ENCODE measurements at regions not wholly inside any gene's neighbourhood (a gene's known extent, or its start where the extent isn't known, plus 50 kb on each side); places are given as distances from the start of the nearest gene placed in this dataset.
"Not testable (repeated sequence)": the region's sequence is repeated elsewhere in the genome, so short reads cannot be mapped to it uniquely, and the experiment has no call there.

DNA sequence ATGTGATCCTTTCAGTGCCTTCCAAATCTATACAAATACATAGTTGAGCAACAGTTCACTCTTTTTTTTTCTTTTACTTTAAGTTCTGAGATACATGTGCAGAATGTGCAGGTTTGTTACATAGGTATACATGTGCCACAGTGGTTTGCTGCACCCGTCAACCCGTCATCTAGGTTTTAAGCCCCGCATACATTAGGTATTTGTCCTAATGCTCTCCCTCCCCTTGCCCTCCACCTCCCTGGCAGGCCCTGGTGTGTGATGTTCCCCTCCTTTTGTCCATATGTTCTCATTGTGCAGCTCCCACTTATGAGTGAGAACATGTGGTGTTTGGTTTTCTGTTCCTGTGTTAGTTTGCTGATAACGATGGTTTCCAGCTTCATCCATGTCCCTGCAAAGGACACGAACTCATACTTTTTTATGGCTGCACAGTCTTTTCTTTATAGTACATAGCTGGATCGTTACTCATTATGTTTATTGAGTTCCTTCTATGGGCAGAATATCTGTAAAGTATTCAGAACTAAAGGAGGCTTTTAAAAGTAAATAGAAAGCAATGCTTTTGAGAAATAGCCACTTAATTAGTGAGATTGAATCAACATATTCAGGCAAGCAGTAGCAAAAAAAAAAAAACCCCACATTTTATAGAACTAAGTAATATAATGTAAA is 131.6 kb upstream of the POT1 start:
- DNase-seq, result not testable (repeated sequence)

DNA sequence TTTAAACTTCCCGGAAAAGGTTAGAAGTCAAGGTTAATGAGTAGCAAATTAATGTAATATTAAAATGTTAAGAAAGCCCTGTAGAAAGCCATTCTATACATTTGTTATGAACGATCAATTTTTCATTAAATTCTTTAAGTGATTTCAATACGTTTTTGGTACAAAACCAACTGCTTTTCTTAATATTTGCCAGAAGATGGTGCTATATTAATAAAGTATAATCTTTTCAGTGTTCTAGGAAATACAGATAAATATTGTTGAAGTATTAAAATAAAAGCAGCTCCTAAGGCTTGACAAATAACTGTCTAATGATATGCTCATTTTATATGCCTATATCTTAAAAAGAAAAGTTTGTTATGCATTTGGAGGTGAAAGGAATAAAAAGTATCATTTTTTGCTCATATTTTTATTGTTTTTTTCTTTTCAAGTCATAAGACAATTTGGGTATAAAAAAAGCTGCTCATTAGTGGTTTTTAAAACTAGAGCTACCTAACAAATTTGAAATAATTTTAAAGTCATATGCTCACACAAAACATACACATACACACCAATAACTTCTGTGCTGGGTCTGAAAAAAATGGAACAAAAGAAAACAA is 130.3 kb upstream of the POT1 start:
- no peak for DNase-seq

DNA sequence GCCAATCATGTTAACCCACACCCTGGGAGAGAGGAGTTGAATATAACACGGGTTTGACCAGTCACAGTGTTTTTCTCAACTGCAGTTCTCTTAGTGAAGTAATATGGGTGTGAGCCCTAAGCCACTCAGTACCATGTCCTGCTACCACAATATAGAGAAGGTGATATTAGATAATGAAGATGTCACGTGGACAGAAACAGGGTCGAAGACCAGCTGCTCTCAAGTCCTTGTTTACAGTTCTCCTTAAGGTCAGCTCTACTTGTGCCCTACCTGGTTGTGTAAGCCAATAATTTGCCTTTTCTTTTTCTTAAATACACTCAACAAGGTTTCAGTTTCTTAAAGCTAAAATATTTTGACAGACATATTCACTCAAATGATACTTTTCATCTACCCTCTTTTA is 128.3 kb upstream of the POT1 start:
- no peak for DNase-seq

DNA sequence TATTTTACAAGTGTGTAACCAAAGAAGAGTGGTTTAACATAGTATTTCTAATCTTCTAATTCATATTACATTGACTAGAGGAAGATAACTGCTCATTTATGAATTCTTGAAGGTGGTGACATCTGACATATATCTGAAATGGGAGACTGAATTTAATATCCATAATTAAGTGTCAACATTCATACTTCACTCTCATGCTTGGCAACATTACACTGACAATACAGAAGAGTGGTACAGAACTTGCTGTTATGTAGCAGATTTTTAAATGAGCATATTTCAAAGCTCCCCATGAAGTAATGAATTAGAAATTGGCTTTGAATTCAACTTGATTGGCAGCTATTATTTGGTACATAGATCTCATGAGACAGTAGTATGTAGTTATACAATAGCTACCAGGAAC is 125.8 kb upstream of the POT1 start:
- DNase-seq, result no peak

DNA sequence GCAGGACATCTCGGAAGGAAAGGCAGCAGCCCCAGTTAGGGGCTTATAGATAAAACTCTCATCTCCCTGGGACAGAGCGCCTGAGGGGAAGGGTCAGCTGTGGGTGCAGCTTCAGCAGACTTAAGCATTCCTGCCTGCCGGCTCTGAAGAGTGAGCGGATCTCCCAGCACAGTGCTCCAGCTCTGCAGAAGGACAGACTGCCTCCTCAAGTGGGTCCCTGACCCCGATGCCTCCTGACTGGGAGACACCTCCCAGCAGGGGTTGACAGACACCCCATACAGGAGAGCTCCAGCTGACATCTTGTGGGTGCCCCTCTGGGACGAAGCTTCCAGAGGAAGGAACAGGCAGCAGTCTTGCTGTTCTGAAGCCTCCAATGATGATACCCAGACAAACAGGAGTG is 117.1 kb upstream of the POT1 start:
- DNase-seq, result no peak

DNA sequence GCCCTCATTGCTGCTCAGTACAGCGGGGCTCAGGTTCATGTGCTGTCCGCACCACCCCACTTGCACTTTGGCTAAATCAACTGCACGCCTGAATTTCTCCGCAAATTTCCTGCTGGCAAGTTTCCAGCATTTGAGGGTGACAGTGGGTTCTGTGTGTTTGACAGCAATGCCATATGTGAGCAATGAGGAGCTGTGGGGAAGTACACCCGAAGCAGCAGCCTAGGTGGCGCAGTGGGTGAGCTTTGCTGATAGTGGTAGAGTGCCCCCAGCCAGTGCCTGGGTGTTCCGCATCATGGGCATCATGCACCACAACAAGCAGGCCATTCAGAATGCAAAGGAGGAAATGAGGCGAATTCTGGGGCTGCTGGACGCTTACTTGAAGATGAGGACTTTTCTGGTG is 103.9 kb upstream of the POT1 start:
- no peak for DNase-seq

DNA sequence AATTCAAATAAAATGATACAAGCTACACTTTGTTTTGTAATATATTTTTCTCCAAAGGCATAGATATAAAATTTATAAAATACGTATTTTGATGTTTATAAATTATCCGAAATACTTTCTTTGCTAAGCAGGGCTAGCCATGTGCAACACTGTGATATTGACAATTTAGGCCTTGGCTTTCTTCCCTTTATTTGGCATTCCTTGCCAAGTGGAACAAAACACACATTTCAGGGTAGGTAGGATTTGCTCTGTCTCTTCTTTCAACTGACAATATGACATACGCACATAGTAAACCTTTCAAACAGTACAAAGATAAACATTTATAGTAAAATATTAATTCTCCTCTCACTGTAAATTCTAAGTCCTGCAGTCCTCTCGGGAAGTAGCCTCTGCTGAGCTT is 103.3 kb upstream of the POT1 start:
- DNase-seq, result no peak

DNA sequence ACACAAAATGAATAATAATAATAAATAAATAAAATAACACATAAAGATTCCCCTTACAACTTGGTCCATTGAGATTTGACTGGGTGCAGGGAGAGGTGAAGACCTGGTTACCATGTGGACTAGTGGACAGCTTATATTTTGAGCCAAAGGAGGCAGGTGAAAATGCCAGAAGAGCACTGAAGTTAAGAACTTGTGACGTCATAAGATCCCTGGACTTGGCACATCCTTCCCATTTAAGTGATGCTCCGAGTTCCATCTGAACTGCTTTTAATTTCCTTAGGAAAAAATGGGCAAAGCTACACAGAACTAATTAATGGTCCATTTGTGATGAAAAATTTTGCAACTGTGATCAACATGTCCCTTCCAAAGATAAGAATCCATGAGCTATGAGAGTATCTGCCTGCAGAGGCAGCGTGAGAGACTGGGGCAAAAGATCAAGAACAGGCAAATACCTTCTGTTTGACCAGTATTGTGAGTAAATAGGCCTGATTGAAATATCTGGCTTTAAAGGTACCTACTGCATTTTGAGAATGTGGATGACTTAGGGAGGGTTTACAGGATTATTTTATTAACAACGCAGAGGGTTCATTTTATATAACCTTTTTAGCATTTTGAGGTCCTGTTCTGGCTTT is 101.2 kb upstream of the POT1 start:
- no peak for DNase-seq

DNA sequence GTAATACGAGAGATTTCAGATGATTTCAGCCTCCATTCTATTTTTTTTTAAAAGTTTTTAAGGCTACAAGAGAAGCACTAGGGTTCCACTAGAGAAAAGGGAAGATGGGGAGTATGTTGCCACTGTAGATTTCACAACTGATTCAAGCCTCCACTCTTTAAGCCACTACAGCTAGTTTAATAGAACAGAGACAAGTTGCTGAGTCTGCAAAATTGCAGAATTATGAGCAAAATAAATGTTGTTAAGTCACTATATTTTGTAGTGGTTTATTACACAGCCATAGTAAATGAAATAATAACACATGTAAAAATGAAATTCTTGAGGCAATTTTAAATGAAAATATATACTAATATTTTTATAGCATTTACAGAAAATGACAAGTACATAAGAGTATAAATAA is 96.0 kb upstream of the POT1 start:
- no peak for DNase-seq

DNA sequence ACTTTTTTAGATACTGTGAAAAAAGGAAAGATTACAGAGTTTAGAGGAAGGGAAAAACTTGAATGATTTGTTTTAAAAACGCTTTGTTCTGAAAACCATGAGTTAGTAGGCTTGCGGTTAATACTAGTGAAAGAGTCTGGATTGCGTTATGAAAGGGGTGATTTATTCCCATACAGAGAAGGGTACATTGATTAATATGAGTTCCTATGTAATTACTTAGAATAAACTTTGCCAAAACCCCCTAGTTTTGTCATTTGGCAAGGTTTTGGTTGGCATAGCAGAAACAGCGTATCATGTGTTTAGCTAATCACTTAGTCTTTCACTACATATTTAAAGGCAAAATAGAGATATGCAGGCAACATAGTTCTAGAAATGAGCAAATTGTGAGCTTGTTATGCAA is 91.2 kb upstream of the POT1 start:
- DNase-seq, result no peak

DNA sequence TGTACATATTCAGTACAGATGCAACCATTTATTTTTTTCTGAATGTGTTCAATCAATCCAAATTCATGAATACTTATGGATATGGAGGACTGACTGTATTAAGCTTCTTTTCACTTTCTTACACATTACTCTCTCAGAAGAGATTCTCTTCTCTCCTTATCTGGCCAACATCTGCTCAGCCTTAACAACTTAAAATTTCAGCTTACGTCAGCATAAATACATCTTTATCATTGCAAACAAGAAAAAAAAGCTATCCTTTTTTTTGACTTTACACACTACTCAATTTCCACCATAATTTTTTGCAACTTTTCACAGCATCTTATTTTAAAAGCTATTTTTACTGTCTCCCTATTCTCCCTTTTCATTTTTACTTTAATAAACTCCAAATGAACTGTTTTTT is 80.9 kb upstream of the POT1 start:
- DNase-seq, result no peak

DNA sequence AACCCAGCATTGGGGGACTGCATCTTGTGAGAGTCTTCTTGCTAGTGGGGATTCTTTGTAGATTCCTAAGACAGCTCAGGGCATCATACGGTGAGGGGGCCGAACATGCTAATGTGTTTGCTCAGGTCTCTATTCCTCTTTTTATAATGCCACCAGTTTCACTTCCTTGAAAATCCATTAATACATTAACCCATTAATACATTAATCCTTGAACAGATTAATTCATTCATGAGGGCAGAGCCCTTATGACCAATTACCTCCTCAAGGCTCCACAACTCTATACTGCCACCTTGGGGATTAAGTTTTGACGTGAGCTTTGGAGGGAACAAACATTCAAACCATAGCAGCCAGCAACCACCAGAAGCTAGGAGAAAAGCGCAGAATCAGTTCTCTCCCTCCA is 67.2 kb upstream of the POT1 start:
- no peak for DNase-seq

DNA sequence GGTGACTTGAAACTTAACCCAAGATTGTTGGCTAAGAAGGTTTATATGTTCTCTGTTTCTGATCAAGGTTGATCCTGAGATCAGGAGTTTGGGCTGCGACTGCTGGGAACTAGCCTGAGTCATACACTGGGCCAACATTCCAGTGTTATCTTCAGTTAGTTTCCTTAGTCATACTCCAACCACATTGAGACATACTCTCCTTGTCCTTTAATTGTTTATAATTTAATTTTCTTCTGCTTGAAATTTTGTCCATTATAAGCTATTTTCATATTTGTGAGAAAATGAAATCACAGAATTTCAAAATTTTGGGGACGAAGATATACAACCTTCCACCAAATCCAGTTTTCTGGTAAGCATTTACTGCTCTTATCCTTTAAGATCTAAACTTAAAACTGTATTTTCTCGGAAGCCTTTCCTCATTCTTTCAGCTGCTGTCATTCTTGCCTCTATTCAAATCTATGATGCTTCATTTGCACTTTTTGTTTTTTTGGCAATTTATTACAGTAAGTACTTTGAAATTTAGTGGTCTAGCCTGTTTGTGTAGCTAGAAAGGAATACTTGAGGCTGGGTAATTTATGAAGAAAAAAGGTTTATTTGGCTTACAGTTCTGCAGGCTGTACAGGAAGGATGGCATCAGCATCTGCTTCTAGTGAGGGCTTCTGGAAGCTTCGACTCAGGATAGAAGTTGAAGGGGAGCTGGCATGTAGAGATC is 63.4 kb upstream of the POT1 start:
- DNase-seq, result no peak

DNA sequence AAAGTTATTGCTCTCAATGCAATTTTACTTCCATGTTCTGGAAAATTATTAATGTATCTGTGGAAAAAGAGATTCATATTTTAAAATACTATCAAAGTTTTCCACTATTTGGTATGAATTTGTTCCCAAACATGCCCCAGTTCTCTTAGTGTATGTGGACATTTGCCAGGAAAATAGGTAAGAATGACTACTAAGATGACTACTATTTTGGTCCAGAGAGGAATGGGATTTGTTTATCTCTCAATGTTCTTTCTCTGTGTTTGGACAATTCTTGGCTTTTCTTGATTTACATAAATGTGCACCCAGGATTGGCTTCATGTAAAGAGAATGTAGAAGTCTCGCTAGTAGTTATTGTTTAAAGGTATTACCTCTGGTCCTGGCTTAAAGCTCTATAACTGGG is 60.3 kb upstream of the POT1 start:
- no peak for DNase-seq

All from anterior cingulate cortex (tissue), 58 donors.